K562 (cell line): ENCODE measurements at regions not wholly inside any gene's neighbourhood (a gene's known extent, or its start where the extent isn't known, plus 50 kb on each side); places are given as distances from the start of the nearest gene placed in this dataset.

Experiments
- ATAC-seq: fragments of 200-7000 bp; cut with Tn5 transposase; 3 replicates; pipeline ENCODE4 v1.9.1; 2020; ENCODE audit warnings: moderate library complexity
- BruUV-seq: library from RNA; stranded (reverse); fragments of 400-500 nt; replicated peaks from 2 replicates; lab custom pipeline; 2021; lab: Mats Ljungman, UMichigan
- CTCF ChIA-PET: fragments of 300-600 bp; formaldehyde crosslinking; extraction: SDS; loops from one replicate; lab custom pipeline; 2021; ENCODE audit warnings: low intra/inter-chr PET ratio; lab: Yijun Ruan, JAX
- POLR2A ChIA-PET: fragments of 300-600, 350-650 bp; sonication (Branson Sonifier 250); formaldehyde crosslinking; extraction: SDS; loops from one replicate; lab custom pipeline; 2021; ENCODE audit warnings: antibody characterized with exemption, inconsistent platforms; lab: Yijun Ruan, JAX
- DNase-seq, 4 experiments: peaks; one replicate each; pipeline versions ENCODE4 v3.0.0 to v3.0.0-alpha.2; 2011 to 2018; ENCODE audit warnings: low spot score in 3 of 4, mixed read lengths in 3 of 4; ENCODE audit errors: extremely low read depth in 1 of 4
- FAIRE-seq: peaks from 2 replicates; lab custom pipeline; 2011; peaks lifted over from hg19 to GRCh38; lab: Jason Lieb, UNC
- H2AFZ ChIP-seq: 2 replicates; pipeline ENCODE4 v1.6.0; 2011; ENCODE audit warnings: low read depth, low read length, control low read depth, inconsistent platforms
- H3K27ac ChIP-seq: fragments of 200-600 bp; 3 replicates; pipeline ENCODE4 v1.8.0; 2011; ENCODE audit warnings: low read depth, mild to moderate bottlenecking, control low read depth, inconsistent platforms, low read length, moderate library complexity, mixed read lengths; ENCODE audit errors: extremely low read depth
- H3K27me3 ChIP-seq, 2 experiments: fragments of 300-600 bp in 1 of 2; 2 replicates in 1 of 2; 3 replicates in 1 of 2; pipeline versions ENCODE4 v1.6.0 to v1.8.0; 2011; ENCODE audit warnings: inconsistent platforms in 2 of 2, low read length in 2 of 2, mild to moderate bottlenecking in 1 of 2, mixed read lengths in 1 of 2, moderate library complexity in 1 of 2; ENCODE audit not compliant: control insufficient read depth in 2 of 2, insufficient read depth in 2 of 2
- H3K36me3 ChIP-seq: fragments of 300-600 bp; 3 replicates; pipeline ENCODE4 v1.8.0; 2011; ENCODE audit warnings: mild to moderate bottlenecking, low read length, inconsistent platforms; ENCODE audit not compliant: control insufficient read depth, insufficient read depth
- H3K4me1 ChIP-seq, 2 experiments: fragments of 200-600 bp in 1 of 2; replicated peaks in 1 of 2; 2 replicates in 1 of 2; 3 replicates in 1 of 2; pipeline versions ENCODE4 v1.5.1 to v1.8.0; 2011; ENCODE audit warnings: inconsistent platforms in 2 of 2, low read length in 2 of 2, mild to moderate bottlenecking in 1 of 2, mixed read lengths in 1 of 2, moderate library complexity in 1 of 2; ENCODE audit not compliant: control insufficient read depth in 2 of 2, insufficient read depth in 2 of 2
- H3K4me2 ChIP-seq: 2 replicates; pipeline ENCODE4 v1.6.1; 2011; ENCODE audit warnings: low read length, control low read depth, inconsistent platforms, mixed read lengths; ENCODE audit not compliant: insufficient read depth
- H3K4me3 ChIP-seq: fragments of 200-600 bp; sonication (generic), shearing (Covaris generic); 2 replicates; pipeline ENCODE4 v1.5.1; 2016; ENCODE audit warnings: control low read depth, inconsistent platforms
- H3K79me2 ChIP-seq: fragments of 200-600 bp; 3 replicates; pipeline ENCODE4 v1.8.0; 2011; ENCODE audit warnings: low read length, inconsistent platforms; ENCODE audit not compliant: control insufficient read depth, insufficient read depth
- H3K9ac ChIP-seq, 2 experiments: 2 replicates each; pipeline versions ENCODE4 v1.6.0 to v1.6.1; 2011; ENCODE audit warnings: low read depth in 2 of 2, low read length in 2 of 2, control low read depth in 1 of 2, inconsistent platforms in 1 of 2, mild to moderate bottlenecking in 1 of 2, mixed read lengths in 1 of 2; ENCODE audit not compliant: insufficient read depth in 1 of 2
- H3K9me1 ChIP-seq: one replicate; pipeline ENCODE4 v1.6.0; 2011; ENCODE audit warnings: inconsistent platforms, mild to moderate bottlenecking, low read length, moderate library complexity; ENCODE audit not compliant: control insufficient read depth, insufficient read depth
- H3K9me3 ChIP-seq: replicated peaks from 2 replicates; pipeline ENCODE4 v1.5.1; 2011; ENCODE audit warnings: low read depth, low read length, inconsistent platforms; ENCODE audit not compliant: control insufficient read depth, insufficient read depth
- H4K20me1 ChIP-seq: replicated peaks from 2 replicates; pipeline ENCODE4 v1.6.1; 2011; ENCODE audit warnings: low read length, inconsistent platforms, mixed read lengths; ENCODE audit not compliant: control insufficient read depth, insufficient read depth
- BRF1 ChIP-seq: IDR thresholded peaks from 3 replicates; pipeline ENCODE4 v1.6.1; 2011; ENCODE audit warnings: borderline replicate concordance, mild to moderate bottlenecking; ENCODE audit not compliant: insufficient read length; ENCODE audit errors: extremely low read depth
- PML ChIP-seq: IDR thresholded peaks from 2 replicates; pipeline ENCODE4 v1.6.1; 2012; ENCODE audit warnings: low read length, inconsistent platforms
- PTTG1 ChIP-seq: fragments of 450-650 bp; IDR thresholded peaks from 2 replicates; pipeline ENCODE4 v1.6.1; 2016; ENCODE audit warnings: low read depth, mild to moderate bottlenecking, missing genetic modification characterization, missing compliant biosample characterization
- TCF7L2 ChIP-seq: fragments of 150-350 bp; IDR thresholded peaks from 2 replicates; pipeline ENCODE4 v1.6.1; 2016; ENCODE audit warnings: low read depth, mild to moderate bottlenecking, low read length, moderate library complexity
- ZBTB12 ChIP-seq: fragments of 250-450 bp; sonication (Bioruptor Pico); IDR thresholded peaks from 2 replicates; pipeline ENCODE4 v1.4.0; 2020
- ZKSCAN3 ChIP-seq: fragments of 250-450 bp; sonication (Bioruptor Pico); IDR thresholded peaks from 2 replicates; pipeline ENCODE4 v1.4.0; 2020
- WGBS: fragments of 100-300 bp; shearing (Covaris generic); methylation state at CpG from one replicate; pipeline ENCODE4 v1.1.6; 2016; ENCODE audit warnings: low coverage, mixed read lengths; ENCODE audit not compliant: insufficient coverage; ENCODE audit errors: missing lambda C conversion rate; 5-methylcytosine and 5-hydroxymethylcytosine counted together
- in situ Hi-C: fragments of 300-500 bp; cut with MboI; formaldehyde crosslinking; loops from 4 replicates; pipeline ENCODE4 v1.15.0; 2018; ENCODE audit warnings: inconsistent platforms, mixed read lengths
- intact Hi-C: fragments of 100-400 bp; cut with micrococcal nuclease; formaldehyde crosslinking; loops from 2 replicates; pipeline ENCODE4 v1.14.2; 2022
- TF ChIP-seq, protein P1 (sequence below): sonication (generic); formaldehyde crosslinking; IDR thresholded peaks from 2 replicates; pipeline ENCODE4 v1.8.1; 2023; ENCODE audit warnings: mild to moderate bottlenecking, missing genetic modification reagents, moderate library complexity
- TF ChIP-seq, protein P2 (sequence below): fragments of 250-450 bp; sonication (Bioruptor Pico); IDR thresholded peaks from 2 replicates; pipeline ENCODE4 v1.8.0; 2021; ENCODE audit warnings: borderline replicate concordance, mild to moderate bottlenecking, moderate library complexity; ENCODE audit not compliant: poor library complexity, severe bottlenecking
- TF ChIP-seq, protein P3 (sequence below), 2 experiments: fragments of 450-650 bp; IDR thresholded peaks; 2 replicates each; pipeline ENCODE4 v1.6.1; 2016; ENCODE audit warnings: mild to moderate bottlenecking in 2 of 2, borderline replicate concordance in 1 of 2, low read depth in 1 of 2, moderate library complexity in 1 of 2

- no peak for FAIRE-seq
- Histone ChIP-seq H3K9me1 (no peaks in the 10 kb centered on the region), H3K4me2 (no peak overlapping the region), H3K9ac (no peak overlapping the region), H3K4me1 (peaks cover 0 to 10% of the 10 kb centered on the region in 2 experiments; a peak in 2 of 5 replicates), H2AFZ (no peak overlapping the region), H3K9me3 (peaks cover 3% of the 10 kb centered on the region; the same call in 1 of the 2 replicates), H3K79me2 (no peaks in the 10 kb centered on the region), H3K27me3 (no peaks in the 10 kb centered on the region), H3K4me3 (no peak overlapping the region), H3K27ac (no peak overlapping the region), H3K36me3 (no peaks in the 10 kb centered on the region), H4K20me1 (no peaks in the 10 kb centered on the region)
- BruUV-seq, result no TSS peak
- intact Hi-C loops, result no loop called here
- DNase-seq, result no peak
- in situ Hi-C loops, result no loop called here
- POLR2A ChIA-PET, result no interaction called here
- TF ChIP-seq, protein P1, sequence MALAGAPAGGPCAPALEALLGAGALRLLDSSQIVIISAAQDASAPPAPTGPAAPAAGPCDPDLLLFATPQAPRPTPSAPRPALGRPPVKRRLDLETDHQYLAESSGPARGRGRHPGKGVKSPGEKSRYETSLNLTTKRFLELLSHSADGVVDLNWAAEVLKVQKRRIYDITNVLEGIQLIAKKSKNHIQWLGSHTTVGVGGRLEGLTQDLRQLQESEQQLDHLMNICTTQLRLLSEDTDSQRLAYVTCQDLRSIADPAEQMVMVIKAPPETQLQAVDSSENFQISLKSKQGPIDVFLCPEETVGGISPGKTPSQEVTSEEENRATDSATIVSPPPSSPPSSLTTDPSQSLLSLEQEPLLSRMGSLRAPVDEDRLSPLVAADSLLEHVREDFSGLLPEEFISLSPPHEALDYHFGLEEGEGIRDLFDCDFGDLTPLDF (CRISPR knock-in tag), result no peak
- TF ChIP-seq TCF7L2 (no peak), BRF1 (no peak), PML (no peak), ZBTB12 (CRISPR knock-in tag) (no peak), ZKSCAN3 (CRISPR knock-in tag) (no peak), PTTG1 (tag) (no peak)
- TF ChIP-seq, protein P2, sequence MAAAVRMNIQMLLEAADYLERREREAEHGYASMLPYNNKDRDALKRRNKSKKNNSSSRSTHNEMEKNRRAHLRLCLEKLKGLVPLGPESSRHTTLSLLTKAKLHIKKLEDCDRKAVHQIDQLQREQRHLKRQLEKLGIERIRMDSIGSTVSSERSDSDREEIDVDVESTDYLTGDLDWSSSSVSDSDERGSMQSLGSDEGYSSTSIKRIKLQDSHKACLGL, result no peak
- TF ChIP-seq, protein P3, sequence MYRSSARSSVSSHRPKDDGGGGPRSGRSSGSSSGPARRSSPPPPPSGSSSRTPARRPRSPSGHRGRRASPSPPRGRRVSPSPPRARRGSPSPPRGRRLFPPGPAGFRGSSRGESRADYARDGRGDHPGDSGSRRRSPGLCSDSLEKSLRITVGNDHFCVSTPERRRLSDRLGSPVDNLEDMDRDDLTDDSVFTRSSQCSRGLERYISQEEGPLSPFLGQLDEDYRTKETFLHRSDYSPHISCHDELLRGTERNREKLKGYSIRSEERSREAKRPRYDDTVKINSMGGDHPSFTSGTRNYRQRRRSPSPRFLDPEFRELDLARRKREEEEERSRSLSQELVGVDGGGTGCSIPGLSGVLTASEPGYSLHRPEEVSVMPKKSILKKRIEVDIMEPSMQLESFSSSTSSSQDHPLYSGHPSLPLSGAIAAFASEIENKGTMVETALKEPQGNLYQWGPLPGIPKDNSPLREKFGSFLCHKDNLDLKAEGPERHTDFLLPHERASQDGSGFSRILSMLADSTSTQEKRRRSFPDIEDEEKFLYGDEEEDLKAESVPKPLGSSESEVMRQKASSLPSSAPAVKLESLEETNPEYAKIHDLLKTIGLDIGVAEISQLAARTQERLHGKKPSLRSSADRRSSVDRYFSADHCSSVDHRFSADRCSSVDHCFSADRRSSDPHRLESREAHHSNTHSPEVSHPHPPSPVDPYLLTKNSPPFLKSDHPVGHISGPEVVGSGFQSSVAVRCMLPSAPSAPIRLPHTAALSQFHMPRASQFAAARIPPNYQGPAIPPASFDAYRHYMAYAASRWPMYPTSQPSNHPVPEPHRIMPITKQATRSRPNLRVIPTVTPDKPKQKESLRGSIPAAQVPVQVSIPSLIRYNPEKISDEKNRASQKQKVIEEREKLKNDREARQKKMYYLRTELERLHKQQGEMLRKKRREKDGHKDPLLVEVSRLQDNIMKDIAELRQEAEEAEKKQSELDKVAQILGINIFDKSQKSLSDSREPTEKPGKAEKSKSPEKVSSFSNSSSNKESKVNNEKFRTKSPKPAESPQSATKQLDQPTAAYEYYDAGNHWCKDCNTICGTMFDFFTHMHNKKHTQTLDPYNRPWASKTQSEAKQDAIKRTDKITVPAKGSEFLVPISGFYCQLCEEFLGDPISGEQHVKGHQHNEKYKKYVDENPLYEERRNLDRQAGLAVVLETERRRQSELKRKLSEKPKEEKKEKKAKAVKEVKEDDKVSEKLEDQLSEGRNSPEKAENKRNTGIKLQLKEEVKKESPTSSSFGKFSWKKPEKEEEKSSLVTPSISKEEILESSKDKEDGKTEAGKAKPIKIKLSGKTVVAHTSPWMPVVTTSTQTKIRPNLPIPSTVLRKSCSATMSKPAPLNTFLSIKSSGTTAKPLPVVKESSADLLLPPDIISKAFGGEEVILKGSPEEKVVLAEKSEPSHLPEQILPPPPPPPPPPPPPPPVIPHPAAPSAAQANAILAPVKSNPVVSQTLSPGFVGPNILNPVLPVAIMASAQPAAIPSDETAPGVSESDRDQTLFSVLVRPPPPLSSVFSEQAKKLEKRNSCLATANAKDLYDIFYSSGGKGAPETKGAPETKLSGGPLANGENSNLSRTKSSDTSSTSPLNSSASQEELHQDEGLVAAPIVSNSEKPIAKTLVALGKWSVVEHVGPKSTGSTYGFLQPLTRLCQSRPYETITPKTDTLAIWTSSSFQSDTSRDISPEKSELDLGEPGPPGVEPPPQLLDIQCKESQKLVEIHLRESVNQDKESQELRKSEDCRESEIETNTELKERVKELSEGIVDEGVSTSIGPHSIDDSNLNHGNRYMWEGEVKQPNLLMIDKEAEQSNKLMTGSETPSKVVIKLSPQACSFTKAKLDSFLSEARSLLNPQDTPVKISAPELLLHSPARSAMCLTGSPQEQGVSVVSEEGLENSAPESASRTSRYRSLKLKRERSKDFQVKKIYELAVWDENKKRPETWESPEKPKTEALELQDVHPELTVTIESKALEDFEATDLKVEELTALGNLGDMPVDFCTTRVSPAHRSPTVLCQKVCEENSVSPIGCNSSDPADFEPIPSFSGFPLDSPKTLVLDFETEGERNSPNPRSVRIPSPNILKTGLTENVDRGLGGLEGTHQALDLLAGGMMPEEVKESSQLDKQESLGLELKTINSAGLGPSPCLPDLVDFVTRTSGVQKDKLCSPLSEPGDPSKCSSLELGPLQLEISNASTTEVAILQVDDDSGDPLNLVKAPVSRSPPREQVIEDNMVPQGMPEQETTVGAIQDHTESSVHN (IDR thresholded peaks at IDR 0.05; ENCODE audit: borderline replicate concordance in 1 of 2, low read depth in 1 of 2), result no peak
- CTCF ChIA-PET, result no interaction called here
- WGBS, result 18% methylated on average over 3 of the region's 3 CpGs
- ATAC-seq, result no peak
Observed at GRCh38 chr6:82832811-82833210, 232.8 kb downstream of the UBE3D start.
